ENCODE measurements at regions not wholly inside any gene's neighbourhood (a gene's known extent, or its start where the extent isn't known, plus 50 kb on each side); places are given as distances from the start of the nearest gene placed in this dataset.
A peak's percentile ranks its signal among the peaks of the same experiment; 100 is the strongest.

DNA sequence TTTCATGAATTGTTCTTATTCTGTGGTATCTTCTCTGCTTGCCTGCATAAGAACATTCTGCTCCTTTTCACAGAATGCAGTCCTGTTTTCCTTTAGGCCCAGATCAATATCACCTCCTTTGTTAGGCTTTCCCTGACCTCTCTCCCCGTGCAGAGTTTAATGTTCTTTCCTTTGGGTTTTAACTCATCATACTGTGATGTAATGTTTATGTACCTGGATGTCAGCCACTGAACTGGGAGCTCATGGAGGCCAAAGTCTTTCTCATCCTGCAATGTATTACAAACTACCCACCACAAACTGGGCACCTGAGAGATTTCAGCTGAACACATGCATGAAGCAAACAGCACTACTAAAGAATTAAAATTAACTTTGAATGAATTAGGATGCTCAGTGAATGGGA, 192.8 kb upstream of the RORA start:
- FAIRE-seq (no peak), DNase-seq (ENCODE audit: insufficient read length, low spot score) (no peak)

DNA sequence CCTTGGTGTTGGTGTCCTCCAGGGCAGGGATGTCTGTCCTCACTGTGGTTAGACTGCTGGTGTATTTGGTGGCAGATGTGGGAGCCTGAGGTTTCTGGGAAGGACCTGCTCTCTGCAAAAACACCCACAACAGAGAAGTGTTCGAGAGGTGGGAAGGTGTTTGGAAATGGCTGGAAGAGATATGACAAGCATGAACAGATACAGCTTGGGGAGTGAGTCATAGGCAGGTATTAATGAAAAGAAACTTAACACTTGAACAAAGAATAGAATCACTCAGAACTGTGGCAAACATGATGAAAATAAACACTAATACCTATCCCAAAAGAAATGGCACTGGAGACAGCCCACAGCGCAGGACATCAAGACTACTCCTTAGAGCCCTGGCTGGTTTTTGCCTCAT, 192.4 kb upstream of the RORA start:
- FAIRE-seq (no peak), DNase-seq (ENCODE audit: insufficient read length, low spot score) (no peak)

- DNase-seq (ENCODE audit: insufficient read length, low spot score) = no peak
- FAIRE-seq = no peak
Measured at GRCh38 chr15:61420546-61420945, 191.4 kb upstream of the RORA start.

- FAIRE-seq = no peak
- DNase-seq (ENCODE audit: insufficient read length, low spot score) = no peak
Measured at GRCh38 chr15:61415617-61416120, 186.6 kb upstream of the RORA start.

- no peak for DNase-seq (ENCODE audit: insufficient read length, low spot score)
- FAIRE-seq = no peak
Measured at GRCh38 chr15:61411902-61412510, 182.9 kb upstream of the RORA start.

DNA sequence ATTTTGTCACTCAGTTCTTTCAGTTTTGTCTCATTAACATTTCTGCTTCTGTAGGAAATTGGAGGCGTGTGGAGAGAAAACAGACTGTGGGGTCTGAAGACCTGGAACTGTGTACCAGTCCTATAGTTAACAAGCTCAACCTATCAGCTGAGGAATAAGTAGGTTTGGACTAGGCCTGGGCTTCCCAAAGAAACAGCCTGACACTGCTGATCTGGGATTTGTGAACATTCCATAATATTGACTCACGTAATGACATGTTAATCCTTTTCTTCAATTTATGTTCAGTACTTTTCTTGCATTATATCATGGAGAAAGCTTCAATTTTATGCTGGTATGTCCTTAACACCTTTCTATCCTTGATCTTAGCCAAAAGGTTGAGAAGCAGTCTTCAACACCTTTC, 181.6 kb upstream of the RORA start:
- no peak for DNase-seq (ENCODE audit: insufficient read length, low spot score)
- FAIRE-seq = no peak

GRCh38 chr15:61404567-61404966, 175.5 kb upstream of the RORA start:
- FAIRE-seq (no peak), DNase-seq (ENCODE audit: insufficient read length, low spot score) (no peak)

DNA sequence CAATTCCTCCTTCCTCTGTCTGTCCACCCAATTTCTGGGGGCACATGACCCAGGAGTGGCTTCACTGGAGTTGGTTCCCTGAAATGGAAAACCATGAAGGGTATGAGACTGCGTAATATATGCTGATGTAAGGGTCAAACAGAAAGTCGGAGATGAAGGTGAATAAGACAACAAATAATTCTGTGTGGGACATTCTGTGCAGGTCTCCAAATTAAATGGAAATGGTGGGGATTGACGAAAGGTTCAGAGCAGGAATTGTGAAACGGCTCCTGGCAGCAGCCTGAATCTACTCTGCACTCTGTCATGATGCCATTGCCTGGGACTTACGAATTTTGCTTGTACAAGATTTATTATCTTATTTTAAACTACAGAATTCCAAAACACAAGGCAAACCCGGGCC, 174.8 kb upstream of the RORA start:
- no peak for DNase-seq (ENCODE audit: insufficient read length, low spot score)
- FAIRE-seq = no peak

GRCh38 chr15:61401903-61402698, 173.0 kb upstream of the RORA start:
- FAIRE-seq (no peak), DNase-seq (ENCODE audit: insufficient read length, low spot score) (no peak)

DNA sequence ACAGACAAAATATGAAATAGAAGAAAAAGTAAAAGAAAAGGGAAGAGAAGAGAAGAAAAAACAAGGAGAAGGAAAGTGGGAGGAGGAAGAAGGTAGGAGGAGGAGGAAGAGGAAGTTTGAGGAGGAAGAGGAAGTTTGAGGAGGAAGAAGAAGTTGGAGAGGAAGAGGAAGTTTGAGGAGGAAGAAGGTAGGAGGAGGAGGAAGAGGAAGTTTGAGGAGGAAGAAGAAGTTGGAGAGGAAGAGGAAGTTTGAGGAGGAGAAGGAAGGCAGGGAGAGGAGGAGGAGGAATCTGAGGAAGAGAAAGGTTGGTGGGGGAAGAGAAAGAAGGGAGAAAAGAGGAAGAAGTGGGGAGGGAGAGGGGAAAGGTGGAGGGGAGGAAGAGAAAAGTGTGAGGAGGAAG, 169.2 kb upstream of the RORA start:
- DNase-seq (ENCODE audit: insufficient read length, low spot score) (no peak), FAIRE-seq (no peak)

DNA sequence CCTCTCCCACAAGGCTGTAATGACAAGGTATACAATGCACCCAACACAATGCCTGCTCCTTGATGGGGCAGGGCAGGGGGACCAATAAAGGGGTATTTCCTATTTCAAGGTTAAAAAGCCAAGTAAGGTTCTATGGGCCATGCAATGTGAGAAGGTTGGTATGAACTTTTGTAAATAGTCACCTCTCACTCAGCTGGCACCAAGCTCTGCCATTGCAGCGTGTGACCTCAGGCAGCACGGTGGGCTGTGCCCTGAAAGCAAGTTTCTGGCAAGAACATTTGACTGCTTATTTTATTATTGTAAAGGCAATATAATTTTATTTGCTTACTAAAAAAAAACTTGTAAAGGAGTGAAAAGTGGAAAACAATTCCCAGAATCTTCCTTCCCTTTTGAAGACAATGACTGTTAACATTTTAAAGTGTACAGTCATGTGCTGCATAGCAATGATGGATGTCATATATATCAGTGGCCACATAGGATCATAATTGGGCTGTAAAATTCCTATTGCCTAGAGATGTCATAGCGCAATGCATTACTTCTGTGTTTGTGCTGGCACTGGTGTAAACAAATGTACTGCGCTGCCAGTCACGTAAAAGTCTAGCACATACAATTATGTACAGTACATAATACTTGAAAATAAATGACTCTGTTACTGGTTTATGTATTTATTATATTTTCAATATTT, 167.3 kb upstream of the RORA start:
- FAIRE-seq (no peak), DNase-seq (ENCODE audit: insufficient read length, low spot score) (no peak)

GRCh38 chr15:61393949-61394348, 164.8 kb upstream of the RORA start:
- FAIRE-seq (peak; percentile 4), DNase-seq (ENCODE audit: insufficient read length, low spot score) (peak; percentile 3)

DNA sequence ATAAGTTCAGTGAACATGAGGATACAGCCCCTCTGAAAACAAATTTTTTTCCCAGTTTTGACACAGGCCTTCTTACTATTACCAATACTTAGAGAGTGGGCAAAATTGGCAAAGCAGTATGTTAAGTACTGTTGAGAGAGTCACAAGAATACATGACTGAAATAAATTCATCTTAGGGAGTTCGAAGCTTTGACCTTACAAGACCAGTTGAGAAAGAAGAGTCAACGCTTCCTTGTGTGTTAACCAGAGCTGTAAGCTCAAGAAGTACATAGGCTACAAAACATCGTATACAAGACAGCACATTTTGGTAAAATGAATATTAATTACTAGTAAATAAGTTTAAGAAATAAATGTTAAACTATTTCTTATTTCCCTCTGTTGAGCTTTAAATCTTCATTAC, 164.4 kb upstream of the RORA start:
- no peak for FAIRE-seq
- no peak for DNase-seq (ENCODE audit: insufficient read length, low spot score)

DNA sequence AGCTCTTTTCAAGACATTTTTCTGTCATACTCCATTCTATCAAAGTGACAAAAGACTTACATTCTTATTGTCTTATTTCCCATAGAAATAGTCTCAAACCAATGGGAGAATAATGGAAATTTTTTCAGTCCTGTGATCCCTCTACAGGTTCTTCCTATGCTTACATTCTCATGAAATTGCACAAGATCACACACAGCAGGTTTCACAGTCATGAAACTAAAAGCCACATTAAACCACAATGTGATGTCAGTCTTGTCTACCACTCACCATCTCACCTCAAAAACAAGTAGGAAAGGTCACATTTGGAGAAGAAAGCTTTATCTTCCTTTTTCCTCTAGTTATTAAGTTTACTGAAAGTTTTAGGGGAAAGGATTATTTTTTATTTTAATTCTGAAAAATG, 161.0 kb upstream of the RORA start:
- FAIRE-seq (no peak), DNase-seq (ENCODE audit: insufficient read length, low spot score) (no peak)

DNA sequence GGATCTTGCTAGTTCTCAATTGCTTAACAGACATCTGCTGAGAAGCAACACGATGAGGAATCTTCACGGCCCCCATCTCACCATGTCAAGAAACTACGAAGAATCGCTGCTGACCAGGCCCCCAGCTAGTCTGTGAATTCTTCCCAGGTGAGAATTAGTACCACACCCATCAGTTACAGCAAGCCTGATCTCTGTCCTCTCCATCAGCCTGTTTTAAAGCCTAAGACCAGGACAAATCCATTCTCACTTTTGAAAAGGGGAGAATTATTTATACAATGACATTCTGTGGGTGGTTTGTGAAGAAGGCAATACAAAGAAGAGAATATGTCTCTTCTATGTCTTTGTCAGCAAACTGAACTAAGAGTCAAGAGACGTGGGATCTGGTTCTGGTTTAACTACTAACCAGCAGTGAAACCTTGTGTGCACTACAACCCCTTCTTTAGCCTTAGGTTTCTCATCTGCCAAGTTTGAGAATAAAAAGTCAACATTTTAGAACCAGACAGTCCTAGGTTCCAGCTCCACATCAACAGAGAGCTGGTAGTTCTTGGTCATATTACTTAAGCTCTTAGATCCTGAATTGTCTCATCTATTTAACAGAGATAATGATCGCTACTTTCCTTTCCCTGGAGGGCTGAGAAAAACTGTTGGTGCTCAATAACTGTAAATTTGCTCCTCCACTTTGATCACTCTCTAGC, 160.4 kb upstream of the RORA start:
- FAIRE-seq = no peak
- no peak for DNase-seq (ENCODE audit: insufficient read length, low spot score)

DNA sequence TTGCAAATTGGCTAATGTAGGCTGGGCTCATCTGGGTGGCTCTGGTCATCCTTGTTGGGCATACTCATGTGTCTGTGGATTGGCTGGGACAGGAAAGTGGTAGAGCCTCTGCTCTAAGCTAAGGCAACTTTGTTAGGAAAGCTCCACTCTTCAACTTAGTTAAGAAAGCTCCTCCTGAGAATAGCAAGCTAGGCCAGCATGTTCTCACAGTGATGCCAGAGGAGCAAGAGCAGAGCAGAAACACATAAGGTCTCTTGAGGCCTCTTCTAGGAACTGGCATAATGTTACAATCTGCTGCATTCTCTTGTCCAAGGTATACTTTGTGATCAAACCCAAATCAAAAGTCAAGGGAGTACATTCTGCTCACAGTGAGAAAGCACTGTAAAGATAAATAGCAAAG, 158.6 kb upstream of the RORA start:
- no peak for FAIRE-seq
- DNase-seq (ENCODE audit: insufficient read length, low spot score) = no peak

DNA sequence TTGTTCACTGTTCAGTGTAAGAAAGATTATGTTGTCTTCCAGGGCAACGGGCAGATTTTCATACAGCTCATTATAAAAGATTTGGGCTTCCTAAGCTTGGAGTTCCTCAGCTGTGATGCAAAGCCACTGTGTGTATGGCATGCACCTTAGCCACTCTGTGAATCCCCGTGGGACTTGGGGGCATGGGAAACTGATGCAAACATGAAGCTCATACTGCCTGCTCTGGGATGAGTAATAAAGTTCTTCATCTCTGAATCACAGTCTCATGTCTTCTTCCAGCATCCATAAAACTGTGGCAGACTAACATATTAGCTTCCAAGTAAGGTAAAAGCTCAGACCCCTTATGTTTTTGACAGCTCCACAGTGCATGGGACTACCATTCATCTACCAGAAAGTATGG, 154.3 kb upstream of the RORA start:
- DNase-seq (ENCODE audit: insufficient read length, low spot score) (no peak), FAIRE-seq (no peak)

GRCh38 chr15:61382927-61383326, 153.8 kb upstream of the RORA start:
- DNase-seq (ENCODE audit: insufficient read length, low spot score) = no peak
- FAIRE-seq = no peak

- FAIRE-seq = no peak
- DNase-seq (ENCODE audit: insufficient read length, low spot score) = no peak
Measured at GRCh38 chr15:61381501-61381900, 152.4 kb upstream of the RORA start.

GRCh38 chr15:61380270-61380669, 151.2 kb upstream of the RORA start:
- DNase-seq (ENCODE audit: insufficient read length, low spot score) (no peak), FAIRE-seq (no peak)

DNA sequence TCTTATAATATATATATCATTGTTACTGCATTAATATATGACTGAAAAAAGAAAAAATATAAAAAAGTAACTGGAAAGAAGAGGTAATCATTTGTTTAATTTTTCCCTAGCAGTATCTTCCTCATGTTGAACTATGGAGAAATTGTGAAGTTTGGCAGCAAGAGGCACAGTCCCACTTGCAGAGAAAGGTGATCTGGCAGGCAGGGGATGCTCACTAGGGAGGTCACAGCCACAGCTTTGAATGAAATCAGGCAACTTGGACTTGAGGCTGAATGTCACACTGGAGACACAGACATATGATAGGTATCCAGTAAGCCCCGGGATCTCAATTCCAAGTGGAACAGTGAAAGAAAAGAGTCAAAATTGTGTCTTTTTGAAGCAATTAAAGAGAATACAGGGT, 149.9 kb upstream of the RORA start:
- FAIRE-seq (no peak), DNase-seq (ENCODE audit: insufficient read length, low spot score) (no peak)
